Neural progenitor cell (in vitro differentiated cells): ENCODE measurements at regions not wholly inside any gene's neighbourhood (a gene's known extent, or its start where the extent isn't known, plus 50 kb on each side); places are given as distances from the start of the nearest gene placed in this dataset.

Experiments used
- CTCF ChIP-seq: fragments of 200-600 bp; sonication (generic); IDR thresholded peaks from 2 replicates; pipeline ENCODE4 v1.5.1; 2017; ENCODE audit warnings: antibody characterized with exemption, mild to moderate bottlenecking
- EZH2 ChIP-seq: fragments of 200-600 bp; sonication (generic); IDR thresholded peaks from 2 replicates; pipeline ENCODE4 v1.6.1; 2017; ENCODE audit warnings: antibody characterized with exemption, mild to moderate bottlenecking, moderate library complexity
- EZH2phosphoT487 ChIP-seq: fragments of 200-600 bp; sonication (generic); IDR thresholded peaks from 2 replicates; pipeline ENCODE4 v1.6.1; 2017; ENCODE audit warnings: antibody characterized with exemption

- no peak for TF ChIP-seq CTCF
- no peak for TF ChIP-seq EZH2
- no peak for TF ChIP-seq EZH2phosphoT487
These were observed 331.8 kb upstream of the TENM3 start for GRCh38 chr4:181911420-181911819.
